Natural killer cell (primary cell): ENCODE measurements at regions not wholly inside any gene's neighbourhood (a gene's known extent, or its start where the extent isn't known, plus 50 kb on each side); places are given as distances from the start of the nearest gene placed in this dataset.

Source experiments
- ATAC-seq, 3 donors: fragments of 150-1000 bp in 2 of 3; fragments of 200-7000 bp in 1 of 3; cut with Tn5 transposase; 1 replicate in 1 of 3; 2 replicates in 2 of 3; pipeline ENCODE4 v1.10.0; 2021; ENCODE audit warnings: mild to moderate bottlenecking in 2 of 3, moderate library complexity in 2 of 3
- DNase-seq, 2 donors: peaks; one replicate each; pipeline versions ENCODE4 v3.0.0 to v3.0.0-alpha.2; 2013 to 2021; ENCODE audit warnings: mixed read lengths in 1 of 2
- H3K27ac ChIP-seq: one replicate; pipeline ENCODE4 v1.5.1; 2013; ENCODE audit warnings: mild to moderate bottlenecking, low read length
- H3K27me3 ChIP-seq: one replicate; pipeline ENCODE4 v1.6.1; 2013; ENCODE audit warnings: low read length; ENCODE audit not compliant: control insufficient read depth, insufficient read depth
- H3K36me3 ChIP-seq: one replicate; pipeline ENCODE4 v1.6.1; 2013; ENCODE audit warnings: low read length; ENCODE audit not compliant: control insufficient read depth, insufficient read depth
- H3K4me1 ChIP-seq: one replicate; pipeline ENCODE4 v1.6.1; 2013; ENCODE audit warnings: low read length; ENCODE audit not compliant: control insufficient read depth, insufficient read depth
- H3K4me3 ChIP-seq: one replicate; pipeline ENCODE4 v1.5.1; 2013; ENCODE audit warnings: low read length
- H3K9me3 ChIP-seq: one replicate; pipeline ENCODE4 v1.6.1; 2013; ENCODE audit warnings: low read length; ENCODE audit not compliant: control insufficient read depth, insufficient read depth
- H3K27ac Mint-ChIP-seq, 2 donors: one replicate each; pipeline ENCODE4 v1.8.0; 2022; ENCODE audit warnings: mild to moderate bottlenecking in 2 of 2, mixed read lengths in 2 of 2, moderate library complexity in 1 of 2
- H3K27me3 Mint-ChIP-seq, 2 donors: one replicate each; pipeline ENCODE4 v1.8.0; 2022; ENCODE audit warnings: low read depth in 2 of 2, mixed read lengths in 2 of 2
- H3K36me3 Mint-ChIP-seq: one replicate; pipeline ENCODE4 v1.8.0; 2022; ENCODE audit warnings: mixed read lengths
- H3K4me1 Mint-ChIP-seq, 2 donors: one replicate each; pipeline ENCODE4 v1.8.0; 2022; ENCODE audit warnings: mixed read lengths in 2 of 2
- H3K4me3 Mint-ChIP-seq: one replicate; pipeline ENCODE4 v1.8.0; 2022; ENCODE audit warnings: mild to moderate bottlenecking, moderate library complexity, mixed read lengths
- H3K9me3 Mint-ChIP-seq, 2 donors: one replicate each; pipeline ENCODE4 v1.8.0; 2022; ENCODE audit warnings: mixed read lengths in 2 of 2
- WGBS: methylation state at CpG from one replicate; pipeline ENCODE4 v1.1.7; 2013; ENCODE audit warnings: missing lambda C conversion rate; ENCODE audit not compliant: insufficient coverage; 5-methylcytosine and 5-hydroxymethylcytosine counted together
- intact Hi-C: fragments of 100-400 bp; cut with micrococcal nuclease; formaldehyde crosslinking; loops from one replicate; pipeline ENCODE4 v1.14.2; 2022
- TF ChIP-seq, protein P1 (sequence below): fragments of 200-600 bp; IDR thresholded peaks from one replicate; pipeline ENCODE4 v1.8.0; 2022; ENCODE audit warnings: antibody characterized with exemption

- Mint-ChIP-seq H3K9me3 (peaks cover 0 to 5% of the 10 kb centered on the region in 2 donors), H3K36me3 (no peaks in the 10 kb centered on the region), H3K27me3 (peaks cover 0 to 7% of the 10 kb centered on the region in 2 donors), H3K27ac (no peak overlapping the region), H3K4me3 (no peak overlapping the region), H3K4me1 (no peaks in the 10 kb centered on the region)
- Histone ChIP-seq H3K36me3 (no peaks in the 10 kb centered on the region), H3K9me3 (no peaks in the 10 kb centered on the region), H3K27me3 (no peaks in the 10 kb centered on the region), H3K27ac (no peak overlapping the region), H3K4me3 (no peak overlapping the region), H3K4me1 (no peaks in the 10 kb centered on the region)
- no peak for ATAC-seq
- 90% methylated on average over 7 of the region's 8 CpGs for WGBS
- DNase-seq: no peak
- intact Hi-C loops: no loop called here
- TF ChIP-seq, protein P1, sequence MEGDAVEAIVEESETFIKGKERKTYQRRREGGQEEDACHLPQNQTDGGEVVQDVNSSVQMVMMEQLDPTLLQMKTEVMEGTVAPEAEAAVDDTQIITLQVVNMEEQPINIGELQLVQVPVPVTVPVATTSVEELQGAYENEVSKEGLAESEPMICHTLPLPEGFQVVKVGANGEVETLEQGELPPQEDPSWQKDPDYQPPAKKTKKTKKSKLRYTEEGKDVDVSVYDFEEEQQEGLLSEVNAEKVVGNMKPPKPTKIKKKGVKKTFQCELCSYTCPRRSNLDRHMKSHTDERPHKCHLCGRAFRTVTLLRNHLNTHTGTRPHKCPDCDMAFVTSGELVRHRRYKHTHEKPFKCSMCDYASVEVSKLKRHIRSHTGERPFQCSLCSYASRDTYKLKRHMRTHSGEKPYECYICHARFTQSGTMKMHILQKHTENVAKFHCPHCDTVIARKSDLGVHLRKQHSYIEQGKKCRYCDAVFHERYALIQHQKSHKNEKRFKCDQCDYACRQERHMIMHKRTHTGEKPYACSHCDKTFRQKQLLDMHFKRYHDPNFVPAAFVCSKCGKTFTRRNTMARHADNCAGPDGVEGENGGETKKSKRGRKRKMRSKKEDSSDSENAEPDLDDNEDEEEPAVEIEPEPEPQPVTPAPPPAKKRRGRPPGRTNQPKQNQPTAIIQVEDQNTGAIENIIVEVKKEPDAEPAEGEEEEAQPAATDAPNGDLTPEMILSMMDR: no peak
These were observed 536.4 kb upstream of the AMELY start for GRCh38 chrY:7447881-7448516.

GRCh38 chrY:7444141-7444540, 532.6 kb upstream of the AMELY start:
- H3K4me1 Mint-ChIP-seq: no peaks in the 10 kb centered on the region
- no peaks in the 10 kb centered on the region for H3K9me3 Mint-ChIP-seq
- Histone ChIP-seq H3K27ac (no peak overlapping the region), H3K4me3 (no peak overlapping the region), H3K4me1 (no peaks in the 10 kb centered on the region), H3K27me3 (no peaks in the 10 kb centered on the region), H3K9me3 (no peaks in the 10 kb centered on the region), H3K36me3 (no peaks in the 10 kb centered on the region)
- H3K27ac Mint-ChIP-seq: no peak overlapping the region
- WGBS: 84% methylated on average over 2 of the region's 3 CpGs
- H3K27me3 Mint-ChIP-seq: peaks cover 0 to 3% of the 10 kb centered on the region in 2 donors
- no peak for DNase-seq
- H3K36me3 Mint-ChIP-seq: no peaks in the 10 kb centered on the region
- TF ChIP-seq, protein P1: no peak
- intact Hi-C loops: no loop called here
- H3K4me3 Mint-ChIP-seq: no peak overlapping the region
- ATAC-seq: no peak

DNA sequence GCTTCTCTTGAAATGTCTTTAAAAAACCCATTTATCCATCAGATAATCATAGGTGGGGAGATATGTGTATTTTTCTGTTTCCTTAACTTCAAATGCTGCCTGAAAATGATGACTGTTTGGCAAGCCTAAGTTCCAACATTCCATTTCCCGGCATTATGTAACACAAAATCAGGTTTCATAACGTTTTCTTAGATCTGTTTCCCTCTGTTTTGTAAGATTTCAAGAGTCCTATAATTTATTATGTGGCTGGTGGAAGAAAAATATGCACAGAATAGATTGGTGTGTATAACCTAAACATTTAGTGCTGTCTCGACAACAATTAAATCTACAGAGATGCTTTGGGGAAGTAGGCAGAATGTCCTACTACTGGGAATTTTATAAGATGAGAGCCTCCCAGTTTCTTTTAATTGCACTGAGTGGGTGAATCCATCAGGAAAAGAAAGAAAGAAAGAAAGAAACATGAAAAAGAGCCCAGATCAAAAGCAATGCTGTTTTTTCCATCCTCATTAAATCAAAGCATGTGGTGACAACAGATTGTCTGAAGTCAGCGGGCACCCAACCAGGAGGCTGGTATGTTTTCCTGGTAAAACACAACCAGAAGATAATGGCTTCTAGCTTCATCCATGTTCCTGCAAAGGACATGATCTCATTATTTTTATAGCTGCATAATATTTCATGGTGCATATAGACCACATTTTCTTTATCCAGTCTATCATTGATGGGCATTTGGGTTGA, 529.4 kb upstream of the AMELY start:
- no peaks in the 10 kb centered on the region for H3K36me3 ChIP-seq
- no peaks in the 10 kb centered on the region for H3K4me1 Mint-ChIP-seq
- no peak overlapping the region for H3K4me3 ChIP-seq
- no peak overlapping the region for H3K27ac ChIP-seq
- WGBS: 63% methylated on average over 2 of the region's 4 CpGs
- H3K27me3 ChIP-seq: no peaks in the 10 kb centered on the region
- intact Hi-C loops: no loop called here
- DNase-seq: no peak
- peaks cover 0 to 5% of the 10 kb centered on the region in 2 donors for H3K27me3 Mint-ChIP-seq
- no peaks in the 10 kb centered on the region for H3K9me3 ChIP-seq
- H3K4me1 ChIP-seq: no peaks in the 10 kb centered on the region
- H3K27ac Mint-ChIP-seq: no peak overlapping the region
- TF ChIP-seq, protein P1: no peak
- H3K9me3 Mint-ChIP-seq: no peaks in the 10 kb centered on the region
- no peak for ATAC-seq
- no peaks in the 10 kb centered on the region for H3K36me3 Mint-ChIP-seq
- H3K4me3 Mint-ChIP-seq: no peak overlapping the region
